ENCODE measurements at regions not wholly inside any gene's neighbourhood (a gene's known extent, or its start where the extent isn't known, plus 50 kb on each side); places are given as distances from the start of the nearest gene placed in this dataset.

- Histone ChIP-seq H3K36me3 (no peaks in the 10 kb centered on the region), H3K9me3 (no peaks in the 10 kb centered on the region), H3K27ac (no peak overlapping the region), H3K4me1 (no peaks in the 10 kb centered on the region), H3K4me3 (replicated peaks in 1 of 3) (no peak overlapping the region), H3K27me3 (no peaks in the 10 kb centered on the region)
- WGBS, 2 donors = 31 to 48% methylated on average over 1 of the region's 1 CpG
- peak in 1 of 2 donors; percentile 14 for DNase-seq
- TF ChIP-seq CTCF (IDR thresholded peaks at IDR 0.05) = no peak
- intact Hi-C loops (cut with DNase I) = no loop called here
Observed at GRCh38 chr7:46586406-46586805, 665.3 kb upstream of the IGFBP3 start.

DNA sequence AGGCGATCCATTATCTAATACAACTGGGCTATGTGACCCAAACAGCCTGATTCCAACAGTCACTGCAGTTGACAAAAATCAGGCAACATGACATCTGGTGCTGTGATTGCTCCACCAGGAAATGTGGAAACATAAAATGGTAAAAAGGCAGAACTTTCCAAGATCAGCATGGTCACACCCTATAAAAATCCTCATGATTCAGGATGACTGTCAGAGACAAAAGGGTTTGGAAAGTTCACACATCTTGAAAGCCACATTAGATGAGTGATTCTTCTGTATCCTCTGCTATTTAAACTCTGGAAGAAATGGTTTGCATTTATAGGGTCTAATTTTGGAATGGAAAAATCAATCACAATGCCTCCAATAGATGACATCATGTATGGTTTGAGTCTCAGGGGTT lies 662.6 kb upstream of the IGFBP3 start:
- TF ChIP-seq CTCF (IDR thresholded peaks at IDR 0.05) (no peak), POLR2A (IDR thresholded peaks at IDR 0.05) (no peak)
- Histone ChIP-seq H3K4me1 (no peaks in the 10 kb centered on the region), H3K4me3 (replicated peaks in 1 of 3) (no peak overlapping the region), H3K27me3 (no peaks in the 10 kb centered on the region), H3K27ac (no peak overlapping the region), H3K36me3 (no peaks in the 10 kb centered on the region), H3K9me3 (no peaks in the 10 kb centered on the region)
- WGBS, 2 donors = 81 to 98% methylated on average over 1 of the region's 1 CpG
- intact Hi-C loops (cut with DNase I) = no loop called here
- no peak for DNase-seq

DNA sequence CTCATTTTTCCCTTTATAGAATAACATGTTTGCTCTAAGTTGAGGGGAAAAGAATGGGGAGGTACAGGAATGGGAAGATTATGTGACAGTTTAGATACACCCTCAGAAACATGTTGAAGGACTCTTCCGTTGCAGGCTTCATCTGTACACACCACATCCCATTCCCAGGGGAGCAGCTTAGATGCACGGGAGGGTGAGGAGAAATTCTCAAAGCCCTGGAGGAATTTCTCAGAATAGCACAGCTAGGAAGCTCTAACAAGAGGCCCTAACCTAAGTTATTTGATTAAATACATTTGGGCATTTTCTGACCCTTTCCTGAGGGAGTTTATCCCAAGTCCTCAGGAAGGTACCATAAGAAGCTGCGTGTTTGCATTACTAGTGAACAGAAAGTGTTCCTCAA lies 660.2 kb upstream of the IGFBP3 start:
- Histone ChIP-seq H3K9me3 (no peaks in the 10 kb centered on the region), H3K36me3 (no peaks in the 10 kb centered on the region), H3K27ac (no peak overlapping the region), H3K27me3 (no peaks in the 10 kb centered on the region), H3K4me3 (replicated peaks in 1 of 3) (no peak overlapping the region), H3K4me1 (no peaks in the 10 kb centered on the region)
- 83 to 84% methylated on average over 3 of the region's 3 CpGs for WGBS, 2 donors
- no peak for DNase-seq
- no peak for TF ChIP-seq POLR2A (IDR thresholded peaks at IDR 0.05)
- TF ChIP-seq CTCF (IDR thresholded peaks at IDR 0.05) = no peak
- intact Hi-C loops (cut with DNase I) = no loop called here

DNA sequence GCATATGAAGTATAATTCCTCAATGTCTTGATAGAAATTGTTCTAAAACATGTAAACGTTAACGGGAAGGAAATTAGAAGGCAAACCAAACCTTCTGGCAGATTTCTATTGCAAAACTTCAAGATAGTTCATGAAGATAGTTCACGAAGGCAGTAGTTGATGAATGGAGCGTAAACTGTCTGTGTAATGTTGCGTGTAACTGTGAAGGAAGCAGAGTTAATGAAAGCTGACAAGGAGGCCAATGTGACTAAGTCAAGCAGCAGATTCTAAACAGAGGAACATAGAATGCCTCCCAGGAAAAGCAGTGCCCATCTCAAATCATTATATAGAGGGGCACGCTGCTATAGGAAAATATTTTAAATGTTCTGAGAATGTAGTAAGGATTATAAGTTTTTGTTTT lies 659.7 kb upstream of the IGFBP3 start:
- TF ChIP-seq CTCF (IDR thresholded peaks at IDR 0.05) = no peak
- no peak for TF ChIP-seq POLR2A (IDR thresholded peaks at IDR 0.05)
- Histone ChIP-seq H3K36me3 (no peaks in the 10 kb centered on the region), H3K27me3 (no peaks in the 10 kb centered on the region), H3K9me3 (no peaks in the 10 kb centered on the region), H3K4me1 (no peaks in the 10 kb centered on the region), H3K27ac (no peak overlapping the region), H3K4me3 (replicated peaks in 1 of 3) (no peak overlapping the region)
- intact Hi-C loops (cut with DNase I) = no loop called here
- 90 to 92% methylated on average over 6 of the region's 6 CpGs for WGBS, 2 donors
- no peak for DNase-seq

DNA sequence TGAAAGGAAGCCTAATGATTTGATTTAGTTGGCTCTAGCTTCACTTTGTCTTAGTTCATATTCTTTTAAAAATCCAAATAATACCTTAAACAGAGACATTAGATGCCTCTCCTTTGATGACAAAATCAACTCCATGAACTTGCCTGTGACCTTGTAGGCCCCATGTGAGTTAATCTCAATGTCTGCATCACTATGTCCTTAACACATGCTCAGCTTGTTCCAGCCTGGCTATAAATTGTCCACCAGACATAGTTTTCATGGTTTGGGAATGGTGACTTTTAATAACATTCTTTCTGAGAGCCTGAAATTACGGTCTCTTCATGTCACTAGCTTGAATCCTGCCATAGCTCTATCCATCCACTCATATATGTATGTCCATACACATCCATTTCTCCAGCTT lies 656.3 kb upstream of the IGFBP3 start:
- WGBS, 2 donors = 87 to 98% methylated on average over 1 of the region's 1 CpG
- H3K9me3 ChIP-seq = no peaks in the 10 kb centered on the region
- TF ChIP-seq CTCF (IDR thresholded peaks at IDR 0.05) = no peak
- intact Hi-C loops (cut with DNase I) = no loop called here
- DNase-seq = no peak
- no peaks in the 10 kb centered on the region for H3K27me3 ChIP-seq
- H3K27ac ChIP-seq = no peak overlapping the region
- no peak overlapping the region for H3K4me3 ChIP-seq (replicated peaks in 1 of 3)
- H3K36me3 ChIP-seq = no peaks in the 10 kb centered on the region
- no peaks in the 10 kb centered on the region for H3K4me1 ChIP-seq

All from thyroid gland (tissue), 4 donors.